Panc1 (cell line): ENCODE measurements at regions not wholly inside any gene's neighbourhood (a gene's known extent, or its start where the extent isn't known, plus 50 kb on each side); places are given as distances from the start of the nearest gene placed in this dataset.
"Not testable (repeated sequence)": the region's sequence is repeated elsewhere in the genome, so short reads cannot be mapped to it uniquely, and the experiment has no call there.

ENCODE experiments used
- ATAC-seq: fragments of 200-7000 bp; cut with Tn5 transposase; 2 replicates; pipeline ENCODE4 v1.9.1; 2020; ENCODE audit warnings: mild to moderate bottlenecking, moderate library complexity
- BruUV-seq: library from RNA; stranded (reverse); fragments of 400-500 nt; replicated peaks from 2 replicates; lab custom pipeline; 2021; lab: Mats Ljungman, UMichigan
- CTCF ChIA-PET: fragments of 300-600 bp; sonication (Branson Sonifier 250); formaldehyde crosslinking; loops from one replicate; lab custom pipeline; 2022; ENCODE audit warnings: antibody characterized with exemption; lab: Charles Lee
- POLR2A ChIA-PET: fragments of 300-600 bp; sonication (Branson Sonifier 250); formaldehyde crosslinking; loops from one replicate; lab custom pipeline; 2022; ENCODE audit warnings: antibody characterized with exemption; lab: Charles Lee
- DNase-seq: peaks from one replicate; pipeline ENCODE4 v3.0.0-alpha.2; 2010; ENCODE audit warnings: low read depth, low spot score
- H3K27ac ChIP-seq: 2 replicates; pipeline ENCODE4 v1.5.1; 2011; ENCODE audit warnings: mild to moderate bottlenecking, low read length, inconsistent platforms
- H3K27me3 ChIP-seq: fragments of 200-500 bp; sonication (Bioruptor generic); 2 replicates; pipeline ENCODE4 v1.6.0; 2014; ENCODE audit warnings: low read length, inconsistent platforms; ENCODE audit not compliant: control insufficient read depth, insufficient read depth
- H3K36me3 ChIP-seq: fragments of 200-500 bp; sonication (Bioruptor generic); 2 replicates; pipeline ENCODE4 v1.5.1; 2014; ENCODE audit warnings: inconsistent platforms, mild to moderate bottlenecking, low read length, moderate library complexity; ENCODE audit not compliant: control insufficient read depth, insufficient read depth
- H3K4me1 ChIP-seq: 2 replicates; pipeline ENCODE4 v1.5.1; 2011; ENCODE audit warnings: inconsistent platforms, mild to moderate bottlenecking, low read length, moderate library complexity; ENCODE audit not compliant: control insufficient read depth, insufficient read depth
- H3K4me3 ChIP-seq, 2 experiments: 2 replicates each; pipeline ENCODE4 v1.5.1; 2011 to 2012; ENCODE audit warnings: low read depth in 2 of 2, low read length in 2 of 2, mild to moderate bottlenecking in 2 of 2, inconsistent platforms in 1 of 2, moderate library complexity in 1 of 2
- H3K9me3 ChIP-seq: fragments of 200-500 bp; sonication (Bioruptor generic); 2 replicates; pipeline ENCODE4 v1.5.1; 2014; ENCODE audit warnings: low read depth, mild to moderate bottlenecking, inconsistent platforms, low read length, moderate library complexity; ENCODE audit not compliant: control insufficient read depth, insufficient read depth
- CTCF ChIP-seq: fragments of 450-650 bp; IDR thresholded peaks from 2 replicates; pipeline ENCODE4 v1.5.1; 2017; ENCODE audit warnings: mild to moderate bottlenecking
- POLR2AphosphoS5 ChIP-seq: IDR thresholded peaks from 2 replicates; pipeline ENCODE4 v1.6.1; 2012; ENCODE audit warnings: mild to moderate bottlenecking, low read depth, low read length, moderate library complexity
- REST ChIP-seq, 2 experiments: IDR thresholded peaks; 2 replicates each; pipeline ENCODE4 v1.6.1; 2011 to 2012; ENCODE audit warnings: low read depth in 2 of 2, control low read depth in 1 of 2, low read length in 1 of 2, mild to moderate bottlenecking in 1 of 2, moderate library complexity in 1 of 2; ENCODE audit not compliant: insufficient read depth in 1 of 2
- SIN3A ChIP-seq: IDR thresholded peaks from 2 replicates; pipeline ENCODE4 v1.6.1; 2012; ENCODE audit warnings: low read depth, mild to moderate bottlenecking, low read length, moderate library complexity, borderline replicate concordance; ENCODE audit not compliant: insufficient read depth
- in situ Hi-C: cut with HindIII; loops from 2 replicates; pipeline ENCODE4 v1.10.0; 2016; ENCODE audit warnings: low sequenced_read_pairs, low pct_unique_long_range_greater_than_20kb
- intact Hi-C: fragments of 100-400 bp; cut with micrococcal nuclease; formaldehyde crosslinking; loops from one replicate; pipeline ENCODE4 v1.10.0; 2022; ENCODE audit not compliant: unreplicated experiment

- Histone ChIP-seq H3K4me1 (peaks cover 17% of the 10 kb centered on the region), H3K27ac (peak overlapping the region; percentile 94), H3K4me3 (peak overlapping the region; percentile 78 to 93)
- in situ Hi-C loops, H3K27me3 ChIP-seq, H3K9me3 ChIP-seq, H3K36me3 ChIP-seq: not testable (repeated sequence)
- ChIA-PET POLR2A (interaction anchor here (0.6 to 4.5 kb wide), 13 partner anchors 16 to 674 kb away, joined by 3 to 54 read pairs (median 5); a partner anchor contains a TSS), CTCF (interaction anchor here (0.6 kb wide), 2 partner anchors 16 to 77 kb away, joined by 7 to 8 read pairs; no protein-coding TSS in a partner anchor)
- intact Hi-C loops, result loop anchor here (2.0 kb wide), 1 partner anchor 83 kb away; a partner anchor contains a TSS
- BruUV-seq, result TSS peak; percentile 95
- TF ChIP-seq POLR2AphosphoS5 (peak; percentile 67), SIN3A (peak; percentile 70; the same call in 1 of the 2 replicates)
- peak; percentile 78 for ATAC-seq
- peak; percentile 98 for DNase-seq
These were observed 104.6 kb downstream of the OR2B2 start for GRCh38 chr6:27807441-27808241.

- DNase-seq (peak; percentile 51), ATAC-seq (peak; percentile 11; the same call in 1 of the 2 replicates)
- CTCF ChIA-PET, result interaction anchor here (0.6 kb wide), 1 partner anchor 78 kb away, joined by 8 read pairs; no protein-coding TSS in a partner anchor
- intact Hi-C loops, result no loop called here
- H3K27me3 ChIP-seq, result no peaks in the 10 kb centered on the region
- POLR2A ChIA-PET, result interaction anchor here (0.6 to 4.5 kb wide), 10 partner anchors 10 to 630 kb away, joined by 3 to 54 read pairs (median 4); a partner anchor contains a TSS
- peaks cover 14% of the 10 kb centered on the region for H3K4me1 ChIP-seq
- TF ChIP-seq CTCF (peak; percentile 49), POLR2AphosphoS5 (no peak; the same call in none of the 2 replicates), REST (IDR thresholded peaks at IDR 0.05; ENCODE audit: insufficient read depth in 1 of 2, low read depth in 2 of 2, low read length in 1 of 2) (no peak)
- H3K36me3 ChIP-seq, result no peaks in the 10 kb centered on the region; the same call in 1 of the 2 replicates
- H3K4me3 ChIP-seq, result peak overlapping the region; percentile 75 to 83
- H3K9me3 ChIP-seq, result no peaks in the 10 kb centered on the region
- H3K27ac ChIP-seq, result peak overlapping the region; percentile 94
- in situ Hi-C loops, result no loop called here
- BruUV-seq, result no TSS peak
These were observed 105.2 kb downstream of the OR2B2 start for GRCh38 chr6:27806981-27807440.
